Fibroblast of gingiva (primary cell): ENCODE measurements at regions not wholly inside any gene's neighbourhood (a gene's known extent, or its start where the extent isn't known, plus 50 kb on each side); places are given as distances from the start of the nearest gene placed in this dataset.

Experiments used
- DNase-seq: peaks from one replicate; pipeline ENCODE4 v3.0.0-alpha.2; 2011; ENCODE audit warnings: low read depth

GRCh38 chr7:42445691-42446090, 208.7 kb upstream of the GLI3 start:
- peak; percentile 26 for DNase-seq

- no peak for DNase-seq
These were observed 203.9 kb upstream of the GLI3 start for GRCh38 chr7:42440951-42441350.

- DNase-seq, result no peak
These were observed 195.6 kb upstream of the GLI3 start for GRCh38 chr7:42432644-42433043.

GRCh38 chr7:42431873-42432272, 194.9 kb upstream of the GLI3 start:
- DNase-seq, result no peak

- DNase-seq, result no peak
These were observed 192.3 kb upstream of the GLI3 start for GRCh38 chr7:42429339-42429738.

GRCh38 chr7:42426163-42426562, 189.2 kb upstream of the GLI3 start:
- DNase-seq, result no peak

GRCh38 chr7:42414941-42415505, 178.0 kb upstream of the GLI3 start:
- DNase-seq, result peak; percentile 45

- DNase-seq, result no peak
These were observed 177.0 kb upstream of the GLI3 start for GRCh38 chr7:42414028-42414427.

GRCh38 chr7:42409296-42409695, 172.3 kb upstream of the GLI3 start:
- DNase-seq, result no peak

GRCh38 chr7:42407833-42408232, 170.8 kb upstream of the GLI3 start:
- DNase-seq, result no peak

GRCh38 chr7:42407021-42407710, 170.2 kb upstream of the GLI3 start:
- no peak for DNase-seq

GRCh38 chr7:42406358-42406757, 169.3 kb upstream of the GLI3 start:
- no peak for DNase-seq

- no peak for DNase-seq
These were observed 168.8 kb upstream of the GLI3 start for GRCh38 chr7:42405782-42406181.

- DNase-seq, result no peak
These were observed 166.8 kb upstream of the GLI3 start for GRCh38 chr7:42403831-42404230.

GRCh38 chr7:42400961-42401360, 164.0 kb upstream of the GLI3 start:
- no peak for DNase-seq

- no peak for DNase-seq
These were observed 163.3 kb upstream of the GLI3 start for GRCh38 chr7:42400211-42400772.

GRCh38 chr7:42395607-42396006, 158.6 kb upstream of the GLI3 start:
- no peak for DNase-seq

GRCh38 chr7:42392826-42393225, 155.8 kb upstream of the GLI3 start:
- no peak for DNase-seq

- no peak for DNase-seq
These were observed 152.7 kb upstream of the GLI3 start for GRCh38 chr7:42389697-42390096.

GRCh38 chr7:42385912-42386311, 148.9 kb upstream of the GLI3 start:
- DNase-seq, result no peak

- DNase-seq, result no peak
These were observed 144.2 kb upstream of the GLI3 start for GRCh38 chr7:42381161-42381560.

- peak; percentile 73 for DNase-seq
These were observed 143.4 kb upstream of the GLI3 start for GRCh38 chr7:42380401-42380800.

- peak; percentile 25 for DNase-seq
These were observed 141.1 kb upstream of the GLI3 start for GRCh38 chr7:42378149-42378548.

GRCh38 chr7:42373285-42373684, 136.3 kb upstream of the GLI3 start:
- no peak for DNase-seq
